AG09309 (cell line): ENCODE measurements at regions not wholly inside any gene's neighbourhood (a gene's known extent, or its start where the extent isn't known, plus 50 kb on each side); places are given as distances from the start of the nearest gene placed in this dataset.
"Not testable (repeated sequence)": the region's sequence is repeated elsewhere in the genome, so short reads cannot be mapped to it uniquely, and the experiment has no call there.

Experiments used
- DNase-seq: peaks from one replicate; pipeline ENCODE4 v3.0.0-alpha.2; 2010; ENCODE audit warnings: low read depth
- H3K4me3 ChIP-seq: 2 replicates; pipeline ENCODE4 v1.5.1; 2011; ENCODE audit warnings: mild to moderate bottlenecking, low read depth, low read length, moderate library complexity; ENCODE audit not compliant: control insufficient read depth
- CTCF ChIP-seq: IDR thresholded peaks from 2 replicates; pipeline ENCODE4 v1.5.1; 2011; ENCODE audit warnings: mild to moderate bottlenecking, low read depth, low read length, inconsistent platforms; ENCODE audit not compliant: insufficient read depth, control insufficient read depth; ENCODE audit errors: missing control alignments

GRCh38 chr2:63741884-63742579 is 99.7 kb upstream of the UGP2 start:
- no peak for DNase-seq
- TF ChIP-seq CTCF, result no peak
- H3K4me3 ChIP-seq, result no peak overlapping the region

- no peak for DNase-seq
- TF ChIP-seq CTCF, result no peak
- no peak overlapping the region for H3K4me3 ChIP-seq
These were observed 99.1 kb upstream of the UGP2 start for GRCh38 chr2:63742580-63742976.

- no peak for TF ChIP-seq CTCF
- DNase-seq, result no peak
- no peak overlapping the region for H3K4me3 ChIP-seq
These were observed 98.3 kb upstream of the UGP2 start for GRCh38 chr2:63743170-63743981.

GRCh38 chr2:63743982-63744966 is 97.4 kb upstream of the UGP2 start:
- DNase-seq, result no peak
- H3K4me3 ChIP-seq, result no peak overlapping the region
- no peak for TF ChIP-seq CTCF

- H3K4me3 ChIP-seq, DNase-seq: not testable (repeated sequence)
These were observed 95.1 kb upstream of the UGP2 start for GRCh38 chr2:63746548-63746947.

GRCh38 chr2:63751901-63752300 is 89.8 kb upstream of the UGP2 start:
- no peak overlapping the region for H3K4me3 ChIP-seq
- no peak for DNase-seq
- no peak for TF ChIP-seq CTCF

- DNase-seq, result no peak
- no peak for TF ChIP-seq CTCF
- H3K4me3 ChIP-seq, result no peak overlapping the region
These were observed 86.5 kb upstream of the UGP2 start for GRCh38 chr2:63755216-63755615.
